ENCODE measurements at regions not wholly inside any gene's neighbourhood (a gene's known extent, or its start where the extent isn't known, plus 50 kb on each side); places are given as distances from the start of the nearest gene placed in this dataset.

DNA sequence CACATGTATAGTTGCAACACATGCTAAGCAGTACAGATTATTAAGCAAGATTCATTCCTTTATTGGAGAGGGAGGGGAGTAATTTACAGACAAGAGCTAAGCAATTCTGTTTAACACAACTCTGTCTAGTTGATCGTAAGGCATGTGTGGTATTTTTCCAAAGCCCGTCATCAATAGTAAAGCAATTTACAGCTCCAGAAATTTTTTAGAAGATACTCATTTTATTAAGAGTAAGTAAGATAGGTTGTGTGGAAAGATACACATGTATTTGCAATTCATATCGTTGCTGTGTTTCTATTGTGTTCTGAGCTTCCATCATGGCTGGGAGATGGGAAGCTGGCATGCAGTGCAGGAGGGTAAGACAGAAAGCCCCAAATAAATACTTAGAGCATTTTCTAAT, 289.2 kb upstream of the TMEM161B start:
- no peak for TF ChIP-seq CHD2 (IDR thresholded peaks at IDR 0.05; ENCODE audit: low read length)
- no peak for TF ChIP-seq YY1 (IDR thresholded peaks at IDR 0.05; ENCODE audit: low read depth, low read length)
- TF ChIP-seq, protein P1, sequence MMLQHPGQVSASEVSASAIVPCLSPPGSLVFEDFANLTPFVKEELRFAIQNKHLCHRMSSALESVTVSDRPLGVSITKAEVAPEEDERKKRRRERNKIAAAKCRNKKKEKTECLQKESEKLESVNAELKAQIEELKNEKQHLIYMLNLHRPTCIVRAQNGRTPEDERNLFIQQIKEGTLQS (IDR thresholded peaks at IDR 0.05; ENCODE audit: insufficient read depth, low read depth, low read length) = no peak
- TF ChIP-seq, protein P2, sequence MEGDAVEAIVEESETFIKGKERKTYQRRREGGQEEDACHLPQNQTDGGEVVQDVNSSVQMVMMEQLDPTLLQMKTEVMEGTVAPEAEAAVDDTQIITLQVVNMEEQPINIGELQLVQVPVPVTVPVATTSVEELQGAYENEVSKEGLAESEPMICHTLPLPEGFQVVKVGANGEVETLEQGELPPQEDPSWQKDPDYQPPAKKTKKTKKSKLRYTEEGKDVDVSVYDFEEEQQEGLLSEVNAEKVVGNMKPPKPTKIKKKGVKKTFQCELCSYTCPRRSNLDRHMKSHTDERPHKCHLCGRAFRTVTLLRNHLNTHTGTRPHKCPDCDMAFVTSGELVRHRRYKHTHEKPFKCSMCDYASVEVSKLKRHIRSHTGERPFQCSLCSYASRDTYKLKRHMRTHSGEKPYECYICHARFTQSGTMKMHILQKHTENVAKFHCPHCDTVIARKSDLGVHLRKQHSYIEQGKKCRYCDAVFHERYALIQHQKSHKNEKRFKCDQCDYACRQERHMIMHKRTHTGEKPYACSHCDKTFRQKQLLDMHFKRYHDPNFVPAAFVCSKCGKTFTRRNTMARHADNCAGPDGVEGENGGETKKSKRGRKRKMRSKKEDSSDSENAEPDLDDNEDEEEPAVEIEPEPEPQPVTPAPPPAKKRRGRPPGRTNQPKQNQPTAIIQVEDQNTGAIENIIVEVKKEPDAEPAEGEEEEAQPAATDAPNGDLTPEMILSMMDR (IDR thresholded peaks at IDR 0.05; ENCODE audit: control extremely low read depth in 1 of 3, insufficient read depth in 1 of 3, low read depth in 1 of 3, low read length in 3 of 3) = no peak
- TF ChIP-seq CBX5 (IDR thresholded peaks at IDR 0.05; ENCODE audit: low read depth, low read length) = no peak
- TF ChIP-seq SIX5 (IDR thresholded peaks at IDR 0.05; ENCODE audit: low read depth, low read length) = no peak
- TF ChIP-seq NANOG (IDR thresholded peaks at IDR 0.05; ENCODE audit: insufficient read depth, low read depth, low read length, poor library complexity, severe bottlenecking) = no peak
- TF ChIP-seq CBX8 (IDR thresholded peaks at IDR 0.05; ENCODE audit: borderline replicate concordance, low read depth, low read length) = no peak
- no peak for TF ChIP-seq KDM1A (IDR thresholded peaks at IDR 0.05; ENCODE audit: borderline replicate concordance, low read length)
- TF ChIP-seq BRCA1 (IDR thresholded peaks at IDR 0.05; ENCODE audit: low read depth, low read length) = no peak
- TF ChIP-seq GABPA (IDR thresholded peaks at IDR 0.05; ENCODE audit: borderline replicate concordance, insufficient read depth, low read length) = no peak
- TF ChIP-seq SUZ12 (IDR thresholded peaks at IDR 0.05; ENCODE audit: low read length) = no peak
- TF ChIP-seq JUND (IDR thresholded peaks at IDR 0.05; ENCODE audit: low read length) = no peak
- TF ChIP-seq RFX5 (IDR thresholded peaks at IDR 0.05; ENCODE audit: borderline replicate concordance, low read depth, low read length) = no peak
